GM18519 (cell line): ENCODE measurements at regions not wholly inside any gene's neighbourhood (a gene's known extent, or its start where the extent isn't known, plus 50 kb on each side); places are given as distances from the start of the nearest gene placed in this dataset.
"Not testable (repeated sequence)": the region's sequence is repeated elsewhere in the genome, so short reads cannot be mapped to it uniquely, and the experiment has no call there.

ENCODE experiments used
- ATAC-seq: cut with Tn5 transposase; IDR thresholded peaks from one replicate; pipeline ENCODE4 v1.9.1; 2021; ENCODE audit warnings: mild to moderate bottlenecking, moderate library complexity; ENCODE audit not compliant: unreplicated experiment, low FRiP score

DNA sequence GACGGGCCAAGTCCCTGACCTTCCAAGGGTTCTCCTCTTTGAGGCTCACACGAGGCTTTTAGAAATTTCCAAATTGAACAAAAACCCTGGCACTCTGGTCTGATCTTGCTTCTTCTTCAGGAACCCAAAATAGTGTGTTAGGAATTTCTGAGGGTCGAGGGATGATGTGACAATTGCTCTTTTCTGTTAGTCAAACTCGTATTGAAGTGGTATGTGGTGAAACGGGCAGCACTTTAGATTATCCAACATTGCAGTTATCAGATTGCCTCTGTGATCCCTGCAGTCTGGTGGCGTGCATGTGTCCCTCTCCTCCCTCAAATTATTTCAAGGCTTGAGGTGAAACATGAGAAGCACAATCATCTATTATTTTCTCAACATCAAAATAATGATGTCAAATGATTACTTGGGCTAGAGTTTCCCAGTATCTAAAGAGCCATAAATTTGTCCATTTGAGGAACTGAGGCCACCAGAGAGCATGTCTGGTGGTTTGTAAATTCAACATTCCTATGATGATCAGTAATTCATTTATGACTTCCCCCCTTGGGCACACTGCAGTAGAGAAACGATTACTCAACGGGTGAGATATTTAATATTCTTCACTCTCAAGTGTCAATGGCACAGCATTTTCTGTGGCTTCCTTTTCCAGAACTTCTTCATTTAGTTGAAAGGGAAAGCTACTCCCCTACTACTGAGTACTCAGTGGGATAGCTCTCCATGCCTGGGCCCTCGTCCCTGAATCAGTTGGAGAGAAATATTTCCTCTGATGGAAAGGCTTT, 308.6 kb upstream of the MAP3K7 start:
- ATAC-seq = no peak

GRCh38 chr6:90894285-90895130, 307.6 kb upstream of the MAP3K7 start:
- no peak for ATAC-seq

DNA sequence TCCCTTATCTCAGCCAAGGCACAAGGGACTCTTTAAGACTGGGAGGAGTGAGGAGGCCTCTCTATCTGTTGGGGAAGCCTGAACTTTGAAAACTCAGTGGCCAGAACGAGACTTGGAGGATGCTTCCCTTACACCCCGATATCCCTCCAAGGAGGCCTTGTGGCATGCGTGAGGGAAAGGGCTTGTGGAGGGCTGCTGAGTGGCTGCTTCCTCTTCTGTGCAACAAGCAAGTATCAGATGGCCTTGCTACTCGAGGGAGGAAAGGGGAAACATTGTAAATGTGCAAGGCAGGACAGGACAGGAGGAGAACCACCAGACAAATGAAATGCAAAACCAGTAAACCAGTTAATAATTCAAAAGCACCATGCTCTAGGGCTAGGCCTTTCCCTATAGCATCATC, 306.5 kb upstream of the MAP3K7 start:
- ATAC-seq = no peak

DNA sequence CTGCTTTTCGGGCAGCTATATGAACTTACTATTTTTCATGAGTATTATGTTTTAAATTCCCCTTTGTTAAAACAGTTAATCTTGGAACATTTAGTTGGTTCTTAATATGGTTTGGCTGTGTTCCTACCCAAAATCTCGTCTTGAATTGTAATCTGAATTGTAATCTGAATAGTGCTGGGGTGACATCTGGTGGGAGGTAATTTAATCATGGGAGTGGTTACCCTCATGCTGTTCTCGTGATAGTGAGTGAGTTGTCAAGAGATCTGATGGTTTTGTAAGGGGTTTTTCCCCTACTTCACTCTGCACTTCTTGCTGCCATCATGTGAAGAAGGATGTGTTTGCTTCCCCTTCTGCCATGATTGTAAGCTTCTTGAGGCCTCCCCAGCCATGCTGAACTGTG, 305.4 kb upstream of the MAP3K7 start:
- ATAC-seq = no peak

- ATAC-seq = no peak
These were observed 304.5 kb upstream of the MAP3K7 start for GRCh38 chr6:90891355-90891754.

DNA sequence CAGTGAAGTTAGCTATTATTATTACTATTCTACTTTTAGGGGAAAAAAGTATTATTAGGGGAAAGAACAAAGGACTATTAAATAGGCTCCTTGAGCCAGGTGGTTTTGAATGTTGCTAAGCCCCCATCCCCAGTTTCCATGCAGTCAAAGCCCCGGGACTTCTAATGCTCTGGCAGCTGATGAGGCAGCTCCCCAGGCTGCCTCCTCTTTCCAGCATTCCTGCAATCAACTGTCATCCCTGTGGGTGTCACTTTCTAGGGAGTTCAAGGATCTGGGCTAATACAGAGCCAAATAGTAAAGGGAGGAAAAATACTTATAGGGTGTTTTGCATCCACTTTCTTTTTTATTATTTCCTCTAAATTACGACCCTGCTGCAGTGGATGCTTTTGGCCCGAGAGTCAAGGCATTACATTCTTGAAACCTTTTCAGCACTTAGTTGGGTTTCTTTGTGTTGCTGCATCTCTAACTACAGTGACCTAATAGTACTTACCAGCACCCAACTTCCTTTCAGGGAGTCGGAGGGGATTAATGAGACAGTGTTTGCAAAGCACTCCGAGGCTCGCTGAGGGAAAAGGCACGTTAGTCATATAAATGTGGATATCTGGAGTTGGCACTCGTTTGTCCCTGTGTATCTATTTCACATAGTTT, 303.9 kb upstream of the MAP3K7 start:
- ATAC-seq = no peak

GRCh38 chr6:90887764-90888163, 300.9 kb upstream of the MAP3K7 start:
- ATAC-seq = no peak

- no peak for ATAC-seq
These were observed 298.8 kb upstream of the MAP3K7 start for GRCh38 chr6:90885611-90886056.

- ATAC-seq = not testable (repeated sequence)
These were observed 298.3 kb upstream of the MAP3K7 start for GRCh38 chr6:90885137-90885536.

GRCh38 chr6:90877616-90878015, 290.7 kb upstream of the MAP3K7 start:
- no peak for ATAC-seq

DNA sequence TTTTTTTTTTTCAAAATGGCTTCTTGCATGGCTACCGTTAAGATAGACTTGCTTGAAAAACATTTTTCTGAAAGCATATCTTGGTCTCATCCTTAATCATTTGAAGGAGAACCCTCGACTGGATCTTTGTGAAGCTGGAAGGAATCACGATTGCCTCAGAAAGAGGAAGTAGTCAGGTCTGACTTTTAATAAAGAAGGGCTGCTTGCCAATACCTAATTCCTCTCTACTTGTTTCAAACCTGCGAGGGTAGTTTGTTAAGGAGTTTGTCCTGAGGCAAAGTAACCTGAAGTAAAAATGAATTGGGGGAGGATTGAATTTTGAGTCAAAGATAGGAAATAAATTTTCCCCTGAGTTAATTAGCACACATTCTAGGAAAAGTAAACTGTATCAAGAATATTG, 288.1 kb upstream of the MAP3K7 start:
- ATAC-seq = no peak

- no peak for ATAC-seq
These were observed 286.1 kb upstream of the MAP3K7 start for GRCh38 chr6:90872981-90873380.

- no peak for ATAC-seq
These were observed 283.7 kb upstream of the MAP3K7 start for GRCh38 chr6:90870561-90870960.

DNA sequence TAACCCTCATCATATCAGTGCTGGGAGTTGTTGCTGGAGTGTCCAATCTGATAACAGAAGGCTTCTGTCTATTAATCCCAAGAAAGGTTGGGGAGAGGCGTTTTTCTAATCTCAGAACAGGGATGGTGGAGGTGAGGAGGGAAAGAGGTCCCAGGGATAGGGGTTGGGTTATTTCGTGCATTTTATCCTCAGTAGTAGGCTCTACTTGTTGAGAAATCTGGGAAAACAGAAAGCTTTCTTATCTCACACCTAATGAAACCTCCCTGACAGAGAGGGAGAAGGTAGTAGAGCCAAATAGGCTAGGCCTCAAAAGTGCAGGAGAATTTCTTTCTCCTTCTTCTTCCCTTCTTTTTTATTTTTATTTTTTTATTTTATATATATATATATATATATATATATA, 281.8 kb upstream of the MAP3K7 start:
- no peak for ATAC-seq

- ATAC-seq = no peak
These were observed 281.4 kb upstream of the MAP3K7 start for GRCh38 chr6:90868256-90868655.

GRCh38 chr6:90865513-90865912, 278.6 kb upstream of the MAP3K7 start:
- no peak for ATAC-seq

DNA sequence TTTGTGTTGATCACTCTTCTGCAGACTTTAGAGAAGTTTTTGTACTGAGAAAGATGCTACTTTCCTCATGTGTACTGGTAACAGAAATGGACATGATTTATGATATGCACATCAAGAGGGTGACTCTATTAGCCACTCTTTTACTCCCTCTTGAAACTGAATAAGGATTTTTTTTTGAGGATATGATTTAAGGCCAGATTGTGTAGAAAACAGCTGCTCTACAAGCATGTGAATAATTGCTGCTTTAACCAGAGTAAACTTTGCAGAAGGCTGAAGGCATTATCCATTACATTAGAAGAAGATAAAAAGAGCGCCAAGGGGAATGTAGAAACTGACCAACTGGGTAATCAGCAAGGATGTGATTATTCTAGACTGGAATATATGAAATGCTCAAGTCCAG, 276.2 kb upstream of the MAP3K7 start:
- ATAC-seq = no peak

DNA sequence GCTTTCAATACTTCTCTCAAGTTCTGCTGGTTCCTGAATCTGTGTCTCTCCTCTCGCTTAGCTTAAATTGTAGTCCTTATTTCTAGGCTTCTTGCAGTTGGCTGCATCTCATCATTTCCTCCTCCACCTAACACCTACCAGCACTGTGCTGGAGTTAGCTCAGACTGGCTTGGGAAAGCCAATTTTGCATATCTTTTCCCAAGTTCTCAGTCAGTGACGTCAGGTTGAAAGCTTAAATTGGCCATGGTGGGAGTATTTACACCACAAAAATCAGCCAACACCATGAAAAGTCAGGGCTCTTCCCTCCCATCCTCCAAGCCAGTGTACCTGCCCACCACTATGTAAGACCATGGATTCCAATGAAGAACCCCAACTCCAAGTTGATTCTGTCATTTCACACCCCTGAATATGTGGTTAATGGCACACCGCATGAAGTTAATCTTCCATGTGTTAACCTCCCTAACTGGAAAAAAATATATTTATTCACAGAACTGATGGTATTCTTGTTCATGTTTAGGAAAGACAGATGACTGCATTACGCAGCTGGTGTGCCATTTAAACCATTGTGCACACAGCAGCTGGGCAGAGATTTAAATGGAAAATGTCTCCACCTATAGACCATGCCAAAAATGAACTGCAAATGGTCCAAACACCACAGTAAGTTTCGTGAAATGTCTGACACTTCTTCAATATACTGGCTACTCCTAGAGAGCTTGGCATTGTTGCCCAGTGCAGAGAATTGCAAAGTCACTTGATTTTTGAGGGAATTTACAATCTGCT, 274.1 kb upstream of the MAP3K7 start:
- no peak for ATAC-seq

DNA sequence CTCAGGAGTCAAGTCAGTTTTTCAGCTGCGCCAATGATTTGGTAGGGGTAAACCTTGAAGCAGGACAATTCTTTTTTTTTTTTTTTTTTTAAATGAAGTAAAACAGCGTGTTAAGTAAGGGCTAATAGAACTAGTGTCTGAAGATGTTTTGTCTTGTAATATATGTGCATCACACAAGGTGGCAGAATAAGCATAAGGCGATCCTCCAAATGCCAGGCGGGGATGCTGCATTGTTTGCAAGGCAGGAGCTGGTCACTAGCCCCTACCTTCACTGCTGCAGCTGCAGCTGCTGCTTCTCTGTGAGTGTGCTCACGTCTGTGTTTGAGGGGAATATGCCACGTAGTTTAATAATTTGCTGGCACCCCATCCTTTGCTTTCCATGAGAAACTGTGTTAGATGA, 272.7 kb upstream of the MAP3K7 start:
- ATAC-seq = no peak

DNA sequence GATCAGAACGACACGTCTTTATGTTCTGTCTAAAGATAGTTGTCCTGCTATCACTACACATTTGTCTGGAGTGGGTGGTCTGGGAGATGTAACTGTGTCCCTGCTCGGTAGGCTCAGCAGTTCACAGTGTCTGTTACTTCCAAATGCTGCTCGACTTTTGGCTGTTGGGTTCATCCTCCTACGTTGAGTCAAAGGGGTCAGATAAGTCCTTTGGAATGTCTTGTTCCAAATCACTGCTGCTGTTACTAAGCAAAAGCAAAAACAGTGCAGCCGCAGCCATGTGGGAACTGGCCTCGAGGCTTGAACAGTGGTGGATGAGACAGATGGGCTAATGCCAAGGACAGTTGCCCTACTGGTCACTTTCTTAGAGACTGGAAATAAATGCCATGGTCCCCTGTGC, 272.2 kb upstream of the MAP3K7 start:
- no peak for ATAC-seq

- ATAC-seq = no peak
These were observed 262.8 kb upstream of the MAP3K7 start for GRCh38 chr6:90849686-90850085.
